ENCODE measurements at regions not wholly inside any gene's neighbourhood (a gene's known extent, or its start where the extent isn't known, plus 50 kb on each side); places are given as distances from the start of the nearest gene placed in this dataset.

DNA sequence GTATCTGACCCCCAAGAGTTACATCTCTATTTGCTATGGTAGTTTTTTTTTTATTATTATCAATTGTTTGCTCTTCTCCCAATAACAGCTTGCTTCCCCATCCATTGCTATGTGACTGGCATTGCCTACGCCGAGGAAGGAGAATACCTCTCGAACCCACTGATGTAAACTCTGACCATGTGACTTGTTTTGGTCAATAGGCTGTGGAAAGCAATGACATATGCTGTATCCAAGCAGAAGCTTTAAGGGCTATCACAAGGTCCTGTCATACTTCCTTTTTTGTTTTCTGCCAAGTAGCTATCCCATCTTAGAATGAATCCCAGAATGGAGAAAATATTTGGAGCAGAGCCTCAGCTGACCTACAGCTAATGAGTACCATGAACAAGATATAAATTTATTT lies 111.0 kb upstream of the FRMD4B start:
- TF ChIP-seq, protein P1, sequence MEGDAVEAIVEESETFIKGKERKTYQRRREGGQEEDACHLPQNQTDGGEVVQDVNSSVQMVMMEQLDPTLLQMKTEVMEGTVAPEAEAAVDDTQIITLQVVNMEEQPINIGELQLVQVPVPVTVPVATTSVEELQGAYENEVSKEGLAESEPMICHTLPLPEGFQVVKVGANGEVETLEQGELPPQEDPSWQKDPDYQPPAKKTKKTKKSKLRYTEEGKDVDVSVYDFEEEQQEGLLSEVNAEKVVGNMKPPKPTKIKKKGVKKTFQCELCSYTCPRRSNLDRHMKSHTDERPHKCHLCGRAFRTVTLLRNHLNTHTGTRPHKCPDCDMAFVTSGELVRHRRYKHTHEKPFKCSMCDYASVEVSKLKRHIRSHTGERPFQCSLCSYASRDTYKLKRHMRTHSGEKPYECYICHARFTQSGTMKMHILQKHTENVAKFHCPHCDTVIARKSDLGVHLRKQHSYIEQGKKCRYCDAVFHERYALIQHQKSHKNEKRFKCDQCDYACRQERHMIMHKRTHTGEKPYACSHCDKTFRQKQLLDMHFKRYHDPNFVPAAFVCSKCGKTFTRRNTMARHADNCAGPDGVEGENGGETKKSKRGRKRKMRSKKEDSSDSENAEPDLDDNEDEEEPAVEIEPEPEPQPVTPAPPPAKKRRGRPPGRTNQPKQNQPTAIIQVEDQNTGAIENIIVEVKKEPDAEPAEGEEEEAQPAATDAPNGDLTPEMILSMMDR (IDR thresholded peaks at IDR 0.05), result no peak
- no peak for TF ChIP-seq POLR2AphosphoS5 (IDR thresholded peaks at IDR 0.05)
